ENCODE measurements at regions not wholly inside any gene's neighbourhood (a gene's known extent, or its start where the extent isn't known, plus 50 kb on each side); places are given as distances from the start of the nearest gene placed in this dataset.
"Not testable (repeated sequence)": the region's sequence is repeated elsewhere in the genome, so short reads cannot be mapped to it uniquely, and the experiment has no call there.

- no peak for TF ChIP-seq CTCF (IDR thresholded peaks at IDR 0.05; ENCODE audit: borderline replicate concordance, insufficient read depth, low read depth, low read length)
- H3K4me3 ChIP-seq (ENCODE audit: low read depth, low read length) = no peak overlapping the region
These were observed 912.6 kb upstream of the NEGR1 start for GRCh38 chr1:73194965-73195364.

GRCh38 chr1:73183581-73183980 lies 901.2 kb upstream of the NEGR1 start:
- H3K4me3 ChIP-seq (ENCODE audit: low read depth, low read length) = not testable (repeated sequence)

- no peak for TF ChIP-seq CTCF (IDR thresholded peaks at IDR 0.05; ENCODE audit: borderline replicate concordance, insufficient read depth, low read depth, low read length)
- H3K4me3 ChIP-seq (ENCODE audit: low read depth, low read length) = no peak overlapping the region
These were observed 898.8 kb upstream of the NEGR1 start for GRCh38 chr1:73181190-73181540.

- H3K4me3 ChIP-seq (ENCODE audit: low read depth, low read length) = no peak overlapping the region
- TF ChIP-seq CTCF (IDR thresholded peaks at IDR 0.05; ENCODE audit: borderline replicate concordance, insufficient read depth, low read depth, low read length) = no peak
These were observed 898.3 kb upstream of the NEGR1 start for GRCh38 chr1:73180397-73181189.

- no peak overlapping the region for H3K4me3 ChIP-seq (ENCODE audit: low read depth, low read length)
- TF ChIP-seq CTCF (IDR thresholded peaks at IDR 0.05; ENCODE audit: borderline replicate concordance, insufficient read depth, low read depth, low read length) = no peak
These were observed 894.6 kb upstream of the NEGR1 start for GRCh38 chr1:73176902-73177301.

- TF ChIP-seq CTCF (IDR thresholded peaks at IDR 0.05; ENCODE audit: borderline replicate concordance, insufficient read depth, low read depth, low read length) = no peak
- no peak overlapping the region for H3K4me3 ChIP-seq (ENCODE audit: low read depth, low read length)
These were observed 884.8 kb upstream of the NEGR1 start for GRCh38 chr1:73167009-73167657.

GRCh38 chr1:73162564-73162963 lies 880.2 kb upstream of the NEGR1 start:
- no peak overlapping the region for H3K4me3 ChIP-seq (ENCODE audit: low read depth, low read length)
- no peak for TF ChIP-seq CTCF (IDR thresholded peaks at IDR 0.05; ENCODE audit: borderline replicate concordance, insufficient read depth, low read depth, low read length)

Measured in GM12875 (cell line).